Neural cell (in vitro differentiated cells): ENCODE measurements at regions not wholly inside any gene's neighbourhood (a gene's known extent, or its start where the extent isn't known, plus 50 kb on each side); places are given as distances from the start of the nearest gene placed in this dataset.

Experiments used
- H2AFZ ChIP-seq: fragments of 200-600, 300-800 bp; sonication (generic), shearing (Covaris generic); 2 replicates; pipeline ENCODE4 v1.6.0; 2014; ENCODE audit warnings: low read depth, mild to moderate bottlenecking, antibody characterized with exemption, low read length, moderate library complexity
- H3F3A ChIP-seq: fragments of 200-600 bp; shearing (Covaris generic); 2 replicates; pipeline ENCODE4 v1.6.1; 2016; ENCODE audit warnings: mild to moderate bottlenecking, moderate library complexity, mixed read lengths, antibody characterized with exemption, low read length; ENCODE audit not compliant: insufficient read depth, poor library complexity, severe bottlenecking
- H3K27ac ChIP-seq: fragments of 200-600, 300-800 bp; sonication (generic), shearing (Covaris generic); 2 replicates; pipeline ENCODE4 v1.5.1; 2014; ENCODE audit warnings: mild to moderate bottlenecking, low read length, moderate library complexity
- H3K27me3 ChIP-seq: fragments of 300-800, 200-600 bp; sonication (generic), shearing (Covaris generic); 2 replicates; pipeline ENCODE4 v1.6.0; 2014; ENCODE audit warnings: mild to moderate bottlenecking, low read depth, low read length, moderate library complexity; ENCODE audit not compliant: insufficient read depth
- H3K36me3 ChIP-seq: fragments of 300-800, 200-600 bp; sonication (generic), shearing (Covaris generic); 2 replicates; pipeline ENCODE4 v1.5.1; 2014; ENCODE audit warnings: mild to moderate bottlenecking, antibody characterized with exemption, low read length, moderate library complexity; ENCODE audit not compliant: insufficient read depth
- H3K4me2 ChIP-seq: fragments of 300-800, 200-600 bp; sonication (generic), shearing (Covaris generic); 2 replicates; pipeline ENCODE4 v1.6.0; 2014; ENCODE audit warnings: mild to moderate bottlenecking, low read length
- H3K4me3 ChIP-seq: fragments of 300-800, 200-600 bp; sonication (generic), shearing (Covaris generic); 2 replicates; pipeline ENCODE4 v1.5.1; 2014; ENCODE audit warnings: mild to moderate bottlenecking, low read length, moderate library complexity
- H3K79me2 ChIP-seq: fragments of 200-600 bp; shearing (Covaris generic); replicated peaks from 2 replicates; pipeline ENCODE4 v1.6.0; 2014; ENCODE audit warnings: mild to moderate bottlenecking, low read length, moderate library complexity; ENCODE audit not compliant: insufficient read depth
- H3K9ac ChIP-seq: fragments of 300-800, 200-600 bp; sonication (generic), shearing (Covaris generic); 2 replicates; pipeline ENCODE4 v1.6.1; 2016; ENCODE audit warnings: mild to moderate bottlenecking, low read length, mixed read lengths
- H3K9me2 ChIP-seq: fragments of 200-600 bp; shearing (Covaris generic); 2 replicates; pipeline ENCODE4 v1.6.1; 2016; ENCODE audit warnings: mild to moderate bottlenecking, low read length, mixed read lengths; ENCODE audit not compliant: insufficient read depth
- H3K9me3 ChIP-seq: fragments of 200-600, 300-800 bp; sonication (generic), shearing (Covaris generic); 2 replicates; pipeline ENCODE4 v1.6.1; 2016; ENCODE audit warnings: mild to moderate bottlenecking, mixed run types, low read length, moderate library complexity, mixed read lengths
- H4K20me1 ChIP-seq: fragments of 200-600 bp; shearing (Covaris generic); 2 replicates; pipeline ENCODE4 v1.6.1; 2016; ENCODE audit warnings: mild to moderate bottlenecking, mixed run types; ENCODE audit not compliant: insufficient read depth
- CTCF ChIP-seq: fragments of 450-650 bp; IDR thresholded peaks from 2 replicates; pipeline ENCODE4 v1.5.1; 2014; ENCODE audit warnings: antibody characterized with exemption, mild to moderate bottlenecking, moderate library complexity; ENCODE audit not compliant: poor library complexity, severe bottlenecking
- EP300 ChIP-seq: fragments of 450-650 bp; conservative IDR thresholded peaks from 2 replicates; pipeline ENCODE4 v1.6.1; 2014; ENCODE audit warnings: antibody characterized with exemption, mild to moderate bottlenecking, moderate library complexity; ENCODE audit not compliant: poor library complexity, severe bottlenecking
- EZH2 ChIP-seq: fragments of 200-600, 300-800 bp; shearing (Covaris generic), sonication (generic); IDR thresholded peaks from 2 replicates; pipeline ENCODE4 v1.6.1; 2014; ENCODE audit warnings: antibody characterized with exemption, low read length, borderline replicate concordance, mild to moderate bottlenecking; ENCODE audit not compliant: insufficient read depth, poor library complexity, severe bottlenecking
- POLR2AphosphoS5 ChIP-seq: IDR thresholded peaks from 2 replicates; pipeline ENCODE4 v1.6.1; 2012
- RAD21 ChIP-seq: fragments of 450-650 bp; conservative IDR thresholded peaks from 2 replicates; pipeline ENCODE4 v1.6.1; 2014; ENCODE audit warnings: antibody characterized with exemption, mild to moderate bottlenecking, moderate library complexity
- REST ChIP-seq: IDR thresholded peaks from 2 replicates; pipeline ENCODE4 v1.6.1; 2012; ENCODE audit warnings: borderline replicate concordance
- TAF1 ChIP-seq: IDR thresholded peaks from 2 replicates; pipeline ENCODE4 v1.6.1; 2012; ENCODE audit warnings: low read depth

GRCh38 chr10:125216861-125217260 lies 56.5 kb upstream of the CTBP2 start:
- H3K79me2 ChIP-seq: no peaks in the 10 kb centered on the region
- no peak overlapping the region for H3K9ac ChIP-seq
- H3K27me3 ChIP-seq: peaks cover 3% of the 10 kb centered on the region
- no peak overlapping the region for H3K27ac ChIP-seq
- no peaks in the 10 kb centered on the region for H3K9me2 ChIP-seq
- no peak for TF ChIP-seq EZH2
- TF ChIP-seq POLR2AphosphoS5: peak; percentile 66
- peak; percentile 34 for TF ChIP-seq EP300
- no peaks in the 10 kb centered on the region for H4K20me1 ChIP-seq
- no peak overlapping the region for H2AFZ ChIP-seq
- no peak overlapping the region for H3K4me3 ChIP-seq
- H3F3A ChIP-seq: no peaks in the 10 kb centered on the region
- no peaks in the 10 kb centered on the region for H3K36me3 ChIP-seq
- no peak overlapping the region for H3K4me2 ChIP-seq
- H3K9me3 ChIP-seq: no peaks in the 10 kb centered on the region

GRCh38 chr10:125216309-125216708 lies 55.9 kb upstream of the CTBP2 start:
- Histone ChIP-seq H3K9me3 (no peaks in the 10 kb centered on the region), H3K4me2 (no peak overlapping the region), H3K79me2 (no peaks in the 10 kb centered on the region), H2AFZ (no peak overlapping the region), H3K4me3 (no peak overlapping the region), H3F3A (no peaks in the 10 kb centered on the region), H3K9ac (no peak overlapping the region), H3K9me2 (no peaks in the 10 kb centered on the region), H4K20me1 (no peaks in the 10 kb centered on the region), H3K27ac (no peak overlapping the region), H3K36me3 (no peaks in the 10 kb centered on the region), H3K27me3 (no peaks in the 10 kb centered on the region)
- no peak for TF ChIP-seq RAD21
- no peak for TF ChIP-seq REST
- TF ChIP-seq POLR2AphosphoS5: no peak

- no peak overlapping the region for H2AFZ ChIP-seq
- no peaks in the 10 kb centered on the region for H3K79me2 ChIP-seq
- H3K4me3 ChIP-seq: no peak overlapping the region
- no peak overlapping the region for H3K27ac ChIP-seq
- no peaks in the 10 kb centered on the region for H3K36me3 ChIP-seq
- H3F3A ChIP-seq: no peaks in the 10 kb centered on the region
- H3K9ac ChIP-seq: no peak overlapping the region
- TF ChIP-seq REST: no peak
- no peak for TF ChIP-seq EP300
- TF ChIP-seq CTCF: no peak
- TF ChIP-seq TAF1: no peak
- H4K20me1 ChIP-seq: no peaks in the 10 kb centered on the region
- no peaks in the 10 kb centered on the region for H3K27me3 ChIP-seq
- no peak overlapping the region for H3K4me2 ChIP-seq
- no peaks in the 10 kb centered on the region for H3K9me3 ChIP-seq
- no peaks in the 10 kb centered on the region for H3K9me2 ChIP-seq
Observed at GRCh38 chr10:125214283-125214570, 53.9 kb upstream of the CTBP2 start.
